ENCODE measurements at regions not wholly inside any gene's neighbourhood (a gene's known extent, or its start where the extent isn't known, plus 50 kb on each side); places are given as distances from the start of the nearest gene placed in this dataset.

GRCh38 chr11:10376061-10376460, 71.2 kb downstream of the ADM start:
- H3K4me3 ChIP-seq: no peak overlapping the region
- FAIRE-seq (no peak), ATAC-seq (no peak), DNase-seq (ENCODE audit: low read depth in 1 of 2, low spot score in 1 of 2) (no peak)
- H3K4me2 ChIP-seq: no peak overlapping the region
- CTCF ChIA-PET: interaction anchor here (0.9 to 8.0 kb wide), 3 partner anchors 8 to 165 kb away, joined by 3 to 52 read pairs (median 3); partner anchors contain the start of gene RNF141
- WGBS (ENCODE audit: missing lambda C conversion rate): 87% methylated on average over 6 of the region's 6 CpGs
- POLR2A ChIA-PET: no interaction called here
- TF ChIP-seq CBX2 (IDR thresholded peaks at IDR 0.05; ENCODE audit: borderline replicate concordance, low read depth) (no peak), FOXS1 (CRISPR knock-in tag; IDR thresholded peaks at IDR 0.05) (no peak)
- H3K4me1 ChIP-seq: peaks cover 11% of the 10 kb centered on the region; the same call in 2 of the 3 replicates
- no peak overlapping the region for H3K27ac ChIP-seq
- H3K9me3 ChIP-seq: no peaks in the 10 kb centered on the region

GRCh38 chr11:10377183-10377582, 72.3 kb downstream of the ADM start:
- no peak for DNase-seq (ENCODE audit: low read depth in 1 of 2, low spot score in 1 of 2)
- Histone ChIP-seq H3K4me3 (no peak overlapping the region), H3K4me1 (peaks cover 11% of the 10 kb centered on the region; the same call in 2 of the 3 replicates), H3K4me2 (no peak overlapping the region), H3K9me3 (no peaks in the 10 kb centered on the region), H3K27ac (no peak overlapping the region)
- ChIA-PET POLR2A (no interaction called here), CTCF (interaction anchor here (8.0 kb wide), 1 partner anchor 10 kb away, joined by 52 read pairs; no protein-coding TSS in a partner anchor)
- TF ChIP-seq JUNB (IDR thresholded peaks at IDR 0.05) (no peak), HEYL (CRISPR knock-in tag; IDR thresholded peaks at IDR 0.05) (no peak), KDM1A (IDR thresholded peaks at IDR 0.05; ENCODE audit: low read depth) (no peak), CEBPB (IDR thresholded peaks at IDR 0.05) (no peak), RNF2 (IDR thresholded peaks at IDR 0.05; ENCODE audit: borderline replicate concordance, low read depth) (no peak), HOXB5 (CRISPR knock-in tag; IDR thresholded peaks at IDR 0.05) (no peak), POLR2AphosphoS2 (conservative IDR thresholded peaks at IDR 0.05; ENCODE audit: low read length) (no peak), MAX (IDR thresholded peaks at IDR 0.05) (no peak), RCOR1 (IDR thresholded peaks at IDR 0.05; ENCODE audit: low read depth, low read length) (no peak), EHF (CRISPR knock-in tag; IDR thresholded peaks at IDR 0.05) (no peak), RAD21 (conservative IDR thresholded peaks at IDR 0.05 in 1 of 2, IDR thresholded peaks at IDR 0.05 in 1 of 2) (no peak), CTCF (IDR thresholded peaks at IDR 0.05) (no peak), CHD2 (IDR thresholded peaks at IDR 0.05; ENCODE audit: low read length, partially characterized antibody) (no peak), FOSB (CRISPR knock-in tag; IDR thresholded peaks at IDR 0.05) (no peak)
- ATAC-seq: no peak
- FAIRE-seq: no peak

GRCh38 chr11:10378362-10378761, 73.5 kb downstream of the ADM start:
- POLR2A ChIA-PET: no interaction called here
- DNase-seq (ENCODE audit: low read depth in 1 of 2, low spot score in 1 of 2) (no peak), FAIRE-seq (no peak), ATAC-seq (no peak)
- TF ChIP-seq EHF (CRISPR knock-in tag; IDR thresholded peaks at IDR 0.05): no peak
- TF ChIP-seq TFCP2L1 (CRISPR knock-in tag; IDR thresholded peaks at IDR 0.05): no peak
- TF ChIP-seq EHMT2 (IDR thresholded peaks at IDR 0.05; ENCODE audit: low read depth): no peak
- TF ChIP-seq EP300 (IDR thresholded peaks at IDR 0.05): no peak
- no peak for TF ChIP-seq ZC3H11A (IDR thresholded peaks at IDR 0.05)
- Histone ChIP-seq H3K4me2 (no peak overlapping the region), H3K9me3 (0 out of 3 replicates have a peak, but pooled peaks cover 4% of the 10 kb centered on the region), H3K4me3 (no peak overlapping the region), H3K4me1 (peaks cover 11% of the 10 kb centered on the region; the same call in 2 of the 3 replicates), H3K27ac (no peak overlapping the region)
- 70% methylated on average over 4 of the region's 4 CpGs for WGBS (ENCODE audit: missing lambda C conversion rate)
- CTCF ChIA-PET: interaction anchor here (0.9 to 8.0 kb wide), 2 partner anchors 11 to 170 kb away, joined by 3 to 52 read pairs; no protein-coding TSS in a partner anchor

- Histone ChIP-seq H3K27ac (no peak overlapping the region), H3K4me3 (no peak overlapping the region), H3K4me2 (no peak overlapping the region), H3K4me1 (peaks cover 11% of the 10 kb centered on the region; the same call in 2 of the 3 replicates), H3K9me3 (0 out of 3 replicates have a peak, but pooled peaks cover 4% of the 10 kb centered on the region)
- ATAC-seq (no peak; a peak in 1 of 6 replicates), FAIRE-seq (no peak), DNase-seq (ENCODE audit: low read depth in 1 of 2, low spot score in 1 of 2) (peak in 1 of 2 experiments; percentile 22)
- TF ChIP-seq HOXA7 (CRISPR knock-in tag; IDR thresholded peaks at IDR 0.05) (no peak), HOXB13 (CRISPR knock-in tag; IDR thresholded peaks at IDR 0.05; ENCODE audit: low read depth) (0 out of 2 replicates have a peak, but pooled peaks have one; percentile 28), HOXB5 (CRISPR knock-in tag; IDR thresholded peaks at IDR 0.05) (0 out of 2 replicates have a peak, but pooled peaks have one; percentile 35), HEYL (CRISPR knock-in tag; IDR thresholded peaks at IDR 0.05) (no peak), REST (IDR thresholded peaks at IDR 0.05) (peak; percentile 95), EHMT2 (IDR thresholded peaks at IDR 0.05; ENCODE audit: low read depth) (peak; percentile 92)
- 50% methylated on average over 1 of the region's 1 CpG for WGBS (ENCODE audit: missing lambda C conversion rate)
- POLR2A ChIA-PET: no interaction called here
- CTCF ChIA-PET: interaction anchor here (1.2 to 8.0 kb wide), 2 partner anchors 11 to 356 kb away, joined by 4 to 52 read pairs; no protein-coding TSS in a partner anchor
Measured at GRCh38 chr11:10379022-10379421, 74.1 kb downstream of the ADM start.
